ENCODE measurements at regions not wholly inside any gene's neighbourhood (a gene's known extent, or its start where the extent isn't known, plus 50 kb on each side); places are given as distances from the start of the nearest gene placed in this dataset.
"Not testable (repeated sequence)": the region's sequence is repeated elsewhere in the genome, so short reads cannot be mapped to it uniquely, and the experiment has no call there.

- Histone ChIP-seq H3K27me3 (no peaks in the 10 kb centered on the region), H3K4me1 (no peaks in the 10 kb centered on the region), H3K36me3 (no peaks in the 10 kb centered on the region), H3K9me3 (no peaks in the 10 kb centered on the region), H3K27ac (no peak overlapping the region), H3K4me3 (no peak overlapping the region)
- TF ChIP-seq POLR2A (IDR thresholded peaks at IDR 0.05): no peak
- TF ChIP-seq CTCF (IDR thresholded peaks at IDR 0.05): no peak
- TF ChIP-seq POLR2AphosphoS5 (IDR thresholded peaks at IDR 0.05): no peak
- TF ChIP-seq EP300 (IDR thresholded peaks at IDR 0.05): no peak
- WGBS, 5 donors: 81 to 94% (median 91%) methylated on average over 1 of the region's 1 CpG
- intact Hi-C loops (cut with DNase I; ENCODE audit: low total_unique reads): no loop called here
- no peak for DNase-seq
Measured at GRCh38 chr14:30243207-30243606, 315.6 kb upstream of the PRKD1 start.

- H3K9me3 ChIP-seq: no peaks in the 10 kb centered on the region
- no peak overlapping the region for H3K27ac ChIP-seq
- H3K27me3 ChIP-seq: no peaks in the 10 kb centered on the region
- no peak for DNase-seq
- H3K36me3 ChIP-seq: no peaks in the 10 kb centered on the region
- intact Hi-C loops (cut with DNase I; ENCODE audit: low total_unique reads): no loop called here
- H3K4me3 ChIP-seq: no peak overlapping the region
- TF ChIP-seq CTCF (IDR thresholded peaks at IDR 0.05) (no peak), POLR2AphosphoS5 (IDR thresholded peaks at IDR 0.05) (no peak)
- H3K4me1 ChIP-seq: no peaks in the 10 kb centered on the region
- 0 to 2% (median 0%) methylated on average over 1 of the region's 1 CpG for WGBS, 5 donors
Measured at GRCh38 chr14:30243805-30244204, 315.2 kb upstream of the G2E3 start.

GRCh38 chr14:30244348-30244747, 314.6 kb upstream of the G2E3 start:
- intact Hi-C loops (cut with DNase I; ENCODE audit: low total_unique reads); H3K27ac ChIP-seq; H3K36me3 ChIP-seq; H3K9me3 ChIP-seq; DNase-seq; H3K27me3 ChIP-seq; H3K4me1 ChIP-seq; H3K4me3 ChIP-seq: not testable (repeated sequence)
- WGBS, 5 donors: 77 to 92% (median 87%) methylated on average over 4 of the region's 4 CpGs

- no peak for TF ChIP-seq EP300 (IDR thresholded peaks at IDR 0.05)
- TF ChIP-seq POLR2AphosphoS5 (IDR thresholded peaks at IDR 0.05): no peak
- no peak for TF ChIP-seq POLR2A (IDR thresholded peaks at IDR 0.05)
- TF ChIP-seq CTCF (IDR thresholded peaks at IDR 0.05): no peak
- Histone ChIP-seq H3K36me3 (no peaks in the 10 kb centered on the region), H3K27me3 (no peaks in the 10 kb centered on the region), H3K9me3 (peaks cover 0 to 5% (median 0%) of the 10 kb centered on the region in 4 donors), H3K4me3 (no peak overlapping the region), H3K27ac (no peak overlapping the region), H3K4me1 (no peaks in the 10 kb centered on the region)
- intact Hi-C loops (cut with DNase I; ENCODE audit: low total_unique reads): no loop called here
- no peak for DNase-seq
Measured at GRCh38 chr14:30251017-30251416, 307.9 kb upstream of the G2E3 start.

GRCh38 chr14:30251557-30252100, 307.3 kb upstream of the G2E3 start:
- WGBS, 5 donors: 56 to 70% (median 64%) methylated on average over 6 of the region's 6 CpGs
- intact Hi-C loops (cut with DNase I; ENCODE audit: low total_unique reads): no loop called here
- no peak for TF ChIP-seq EP300 (IDR thresholded peaks at IDR 0.05)
- no peak for TF ChIP-seq CTCF (IDR thresholded peaks at IDR 0.05)

More at GRCh38 chr14:30251557-30252100, 307.3 kb upstream of the G2E3 start:
- Histone ChIP-seq H3K9me3 (peaks cover 0 to 5% (median 0%) of the 10 kb centered on the region in 4 donors), H3K4me1 (no peaks in the 10 kb centered on the region), H3K4me3 (no peak overlapping the region), H3K27me3 (no peaks in the 10 kb centered on the region), H3K27ac (no peak overlapping the region), H3K36me3 (no peaks in the 10 kb centered on the region)
- DNase-seq: no peak

Measured in stomach (tissue), 8 donors.